ENCODE measurements at regions not wholly inside any gene's neighbourhood (a gene's known extent, or its start where the extent isn't known, plus 50 kb on each side); places are given as distances from the start of the nearest gene placed in this dataset.

DNA sequence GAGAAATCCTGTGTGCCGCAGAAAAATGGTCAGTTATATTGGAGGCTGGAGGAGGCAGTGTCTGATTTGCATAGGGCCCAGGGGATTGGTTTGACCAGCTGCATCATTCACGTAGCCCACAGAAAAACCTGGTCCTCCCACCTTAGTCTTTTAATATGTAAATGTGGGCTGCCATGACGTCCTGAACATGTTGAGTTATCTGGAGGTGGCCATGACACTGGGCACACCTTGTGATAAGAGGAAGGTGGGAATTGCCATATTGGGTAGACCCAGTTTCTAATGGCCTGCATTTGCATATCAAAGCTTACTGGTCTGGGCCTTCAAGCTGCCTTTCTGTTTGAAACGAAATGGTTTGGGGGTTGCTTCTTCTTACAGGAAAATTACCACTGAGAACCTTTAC, 162.2 kb downstream of the AHR start:
- Histone ChIP-seq H3K36me3 (ENCODE audit: control insufficient read depth, insufficient read depth, low read length) (no peaks in the 10 kb centered on the region), H3K27ac (ENCODE audit: low read depth, low read length, severe bottlenecking) (no peak overlapping the region), H3K4me3 (ENCODE audit: extremely low read depth, insufficient read depth, low read length, poor library complexity, severe bottlenecking) (no peak overlapping the region), H3K4me1 (ENCODE audit: control insufficient read depth, insufficient read depth, low read length, poor library complexity, severe bottlenecking) (no peaks in the 10 kb centered on the region), H3K9me3 (ENCODE audit: control insufficient read depth, low read length) (peaks cover 5% of the 10 kb centered on the region)
- 86 to 90% methylated on average over 1 to 2 of the region's 4 CpGs for WGBS, 2 experiments (ENCODE audit: insufficient coverage in 2 of 2)

DNA sequence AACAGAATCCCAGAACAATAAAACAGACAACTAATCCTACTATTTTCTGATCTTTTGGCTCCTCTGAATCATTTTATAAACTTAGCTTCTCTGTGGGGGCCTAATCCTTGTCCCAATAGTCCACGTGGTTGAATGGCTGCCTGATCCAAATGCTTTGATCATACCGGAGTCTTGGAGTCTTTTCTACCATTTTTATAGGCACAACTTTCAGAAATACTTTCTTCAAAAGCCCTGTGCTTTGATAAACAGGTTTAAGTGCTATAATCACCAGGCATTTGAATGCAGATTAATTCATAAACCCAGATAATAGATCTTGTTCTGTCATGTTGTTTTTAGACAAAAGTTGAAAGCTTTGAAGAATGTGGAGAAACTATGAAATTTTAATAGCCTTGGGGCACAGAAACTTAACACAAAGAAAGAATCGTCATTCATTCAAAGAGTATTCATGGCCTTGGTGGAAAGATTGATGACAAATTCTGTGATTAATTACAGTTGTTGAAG, 163.7 kb downstream of the AHR start:
- H3K4me1 ChIP-seq (ENCODE audit: control insufficient read depth, insufficient read depth, low read length, poor library complexity, severe bottlenecking), result no peaks in the 10 kb centered on the region
- 50 to 70% methylated on average over 1 to 2 of the region's 3 CpGs for WGBS, 2 experiments (ENCODE audit: insufficient coverage in 2 of 2)
- H3K36me3 ChIP-seq (ENCODE audit: control insufficient read depth, insufficient read depth, low read length), result no peaks in the 10 kb centered on the region
- H3K27ac ChIP-seq (ENCODE audit: low read depth, low read length, severe bottlenecking), result no peak overlapping the region
- no peak overlapping the region for H3K4me3 ChIP-seq (ENCODE audit: extremely low read depth, insufficient read depth, low read length, poor library complexity, severe bottlenecking)
- peaks cover 5% of the 10 kb centered on the region for H3K9me3 ChIP-seq (ENCODE audit: control insufficient read depth, low read length)

DNA sequence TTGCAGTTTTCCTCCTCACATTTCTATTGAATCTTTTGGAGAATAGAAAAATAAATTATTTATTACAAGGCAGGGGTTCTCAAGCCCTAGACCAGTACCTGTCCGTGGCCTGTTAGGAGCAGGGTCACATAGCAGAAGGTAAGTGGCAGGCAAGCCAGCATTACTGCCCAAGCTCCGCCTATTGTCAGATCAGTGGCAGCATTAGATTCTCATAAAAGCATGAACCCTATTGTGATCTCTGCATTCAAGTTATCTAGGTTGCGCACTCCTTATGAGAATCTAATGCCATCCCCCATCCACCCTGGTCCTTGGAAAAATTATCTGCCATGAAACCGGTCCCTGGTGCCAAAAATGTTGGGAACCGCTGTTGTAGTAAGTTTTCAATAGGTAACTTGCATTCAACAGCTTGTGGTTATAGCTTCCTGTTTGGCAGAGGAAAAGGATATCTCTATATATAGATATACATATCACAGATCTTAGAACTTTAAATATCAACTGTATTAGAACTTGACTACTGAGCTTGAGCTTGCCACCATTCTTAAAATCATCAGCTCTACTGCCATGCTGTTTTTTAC, 165.1 kb downstream of the AHR start:
- 85 to 100% methylated on average over 2 to 3 of the region's 5 CpGs for WGBS, 2 experiments (ENCODE audit: insufficient coverage in 2 of 2)
- Histone ChIP-seq H3K36me3 (ENCODE audit: control insufficient read depth, insufficient read depth, low read length) (no peaks in the 10 kb centered on the region), H3K4me3 (ENCODE audit: extremely low read depth, insufficient read depth, low read length, poor library complexity, severe bottlenecking) (no peak overlapping the region), H3K4me1 (ENCODE audit: control insufficient read depth, insufficient read depth, low read length, poor library complexity, severe bottlenecking) (no peaks in the 10 kb centered on the region), H3K9me3 (ENCODE audit: control insufficient read depth, low read length) (no peaks in the 10 kb centered on the region), H3K27ac (ENCODE audit: low read depth, low read length, severe bottlenecking) (no peak overlapping the region)

DNA sequence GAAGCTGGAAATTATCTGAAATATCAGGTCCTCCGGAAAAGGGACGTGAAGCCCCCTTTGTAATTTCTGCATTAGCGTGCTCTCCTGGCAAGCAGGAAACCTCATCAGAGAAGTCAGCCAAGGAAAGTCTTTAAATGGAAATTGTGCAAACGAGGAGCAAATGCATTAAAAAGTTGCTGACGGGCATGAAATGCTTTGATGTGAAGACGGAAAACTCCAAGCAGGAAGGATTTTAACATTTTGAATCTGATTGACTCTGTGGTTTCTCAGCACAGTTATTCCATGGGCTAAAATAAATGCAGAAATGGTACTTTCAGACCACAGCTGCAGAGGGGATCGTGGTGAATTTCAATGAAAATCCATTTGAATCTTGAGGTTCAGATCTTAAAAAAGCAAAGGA, 167.8 kb downstream of the AHR start:
- WGBS, 2 experiments (ENCODE audit: insufficient coverage in 2 of 2), result 68 to 84% methylated on average over 7 of the region's 7 CpGs
- no peaks in the 10 kb centered on the region for H3K4me1 ChIP-seq (ENCODE audit: control insufficient read depth, insufficient read depth, low read length, poor library complexity, severe bottlenecking)
- H3K4me3 ChIP-seq (ENCODE audit: extremely low read depth, insufficient read depth, low read length, poor library complexity, severe bottlenecking), result no peak overlapping the region
- H3K27ac ChIP-seq (ENCODE audit: low read depth, low read length, severe bottlenecking), result no peak overlapping the region
- no peaks in the 10 kb centered on the region for H3K36me3 ChIP-seq (ENCODE audit: control insufficient read depth, insufficient read depth, low read length)
- H3K9me3 ChIP-seq (ENCODE audit: control insufficient read depth, low read length), result no peaks in the 10 kb centered on the region

DNA sequence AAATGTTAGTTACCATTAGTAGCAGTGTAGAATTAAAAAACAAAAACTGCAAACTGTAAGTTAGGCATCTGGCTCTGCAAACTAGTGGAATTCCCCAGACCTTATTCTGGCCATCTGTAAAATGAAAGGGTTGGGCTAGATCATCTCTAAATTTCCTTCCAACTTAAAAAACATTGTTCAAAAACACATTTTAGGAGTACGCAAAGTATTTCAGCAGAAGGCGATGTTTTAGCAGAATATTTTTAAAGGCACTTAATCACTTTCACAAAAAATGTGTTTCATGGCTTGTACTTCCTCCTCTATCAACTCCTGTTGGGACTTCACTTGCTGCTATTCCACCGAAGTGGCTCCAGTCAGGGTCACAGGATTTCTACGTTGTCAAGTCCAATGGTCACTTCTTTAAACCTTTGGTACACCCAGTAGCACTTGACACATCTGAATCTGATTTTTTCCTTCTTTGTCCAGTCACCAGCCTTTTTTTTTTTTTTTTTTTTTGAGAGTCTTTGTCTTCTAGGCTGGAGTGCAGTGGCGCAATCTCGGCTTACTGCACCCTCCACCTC, 169.0 kb downstream of the AHR start:
- no peak overlapping the region for H3K4me3 ChIP-seq (ENCODE audit: extremely low read depth, insufficient read depth, low read length, poor library complexity, severe bottlenecking)
- H3K4me1 ChIP-seq (ENCODE audit: control insufficient read depth, insufficient read depth, low read length, poor library complexity, severe bottlenecking), result no peaks in the 10 kb centered on the region
- WGBS, 2 experiments (ENCODE audit: insufficient coverage in 2 of 2), result 97 to 100% methylated on average over 3 to 4 of the region's 6 CpGs
- no peaks in the 10 kb centered on the region for H3K9me3 ChIP-seq (ENCODE audit: control insufficient read depth, low read length)
- no peaks in the 10 kb centered on the region for H3K36me3 ChIP-seq (ENCODE audit: control insufficient read depth, insufficient read depth, low read length)
- no peak overlapping the region for H3K27ac ChIP-seq (ENCODE audit: low read depth, low read length, severe bottlenecking)

DNA sequence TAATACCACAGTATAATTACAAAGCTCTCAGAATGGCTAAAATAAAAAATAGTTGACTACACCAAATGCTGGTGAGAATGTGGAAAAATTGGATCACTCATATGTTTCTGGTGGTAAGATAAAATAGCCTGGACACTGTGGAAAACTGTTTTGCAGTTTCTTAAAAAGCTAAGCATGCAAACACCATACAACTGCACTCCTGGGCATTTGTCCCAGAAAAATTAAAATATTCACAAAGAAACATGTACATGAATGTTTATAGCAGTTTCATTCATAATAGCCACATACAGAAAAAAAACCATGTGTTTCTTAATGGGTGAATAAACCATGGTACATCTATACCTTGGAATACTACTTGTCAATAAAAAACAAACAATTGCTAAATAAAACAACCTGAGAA, 172.9 kb downstream of the AHR start:
- Histone ChIP-seq H3K4me1 (ENCODE audit: control insufficient read depth, insufficient read depth, low read length, poor library complexity, severe bottlenecking) (no peaks in the 10 kb centered on the region), H3K36me3 (ENCODE audit: control insufficient read depth, insufficient read depth, low read length) (no peaks in the 10 kb centered on the region), H3K27ac (ENCODE audit: low read depth, low read length, severe bottlenecking) (no peak overlapping the region), H3K4me3 (ENCODE audit: extremely low read depth, insufficient read depth, low read length, poor library complexity, severe bottlenecking) (no peak overlapping the region), H3K9me3 (ENCODE audit: control insufficient read depth, low read length) (no peaks in the 10 kb centered on the region)

DNA sequence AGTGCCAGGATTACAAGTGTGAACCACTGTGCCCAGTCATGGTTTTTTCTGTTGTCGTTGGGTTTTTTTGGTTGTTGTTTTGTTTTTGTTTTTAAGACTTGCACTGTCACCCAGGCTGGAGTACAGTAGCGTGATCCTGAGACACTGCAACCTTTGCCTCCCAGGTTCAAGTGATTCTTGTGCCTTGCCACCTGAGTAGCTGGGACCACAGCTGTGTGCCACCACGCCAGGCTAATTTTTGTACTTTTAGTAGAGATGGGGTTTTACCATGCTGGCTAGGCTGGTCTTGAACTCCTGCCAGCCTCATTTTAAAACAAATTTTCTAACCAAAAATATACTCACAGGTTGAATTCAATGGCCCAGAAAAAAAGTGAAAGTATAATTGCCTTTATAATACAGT, 174.1 kb downstream of the AHR start:
- H3K9me3 ChIP-seq (ENCODE audit: control insufficient read depth, low read length), result no peaks in the 10 kb centered on the region
- H3K27ac ChIP-seq (ENCODE audit: low read depth, low read length, severe bottlenecking), result no peak overlapping the region
- WGBS, 2 experiments (ENCODE audit: insufficient coverage in 2 of 2), result 100% methylated on average over 1 of the region's 3 CpGs
- no peaks in the 10 kb centered on the region for H3K36me3 ChIP-seq (ENCODE audit: control insufficient read depth, insufficient read depth, low read length)
- H3K4me1 ChIP-seq (ENCODE audit: control insufficient read depth, insufficient read depth, low read length, poor library complexity, severe bottlenecking), result no peaks in the 10 kb centered on the region
- H3K4me3 ChIP-seq (ENCODE audit: extremely low read depth, insufficient read depth, low read length, poor library complexity, severe bottlenecking), result no peak overlapping the region

DNA sequence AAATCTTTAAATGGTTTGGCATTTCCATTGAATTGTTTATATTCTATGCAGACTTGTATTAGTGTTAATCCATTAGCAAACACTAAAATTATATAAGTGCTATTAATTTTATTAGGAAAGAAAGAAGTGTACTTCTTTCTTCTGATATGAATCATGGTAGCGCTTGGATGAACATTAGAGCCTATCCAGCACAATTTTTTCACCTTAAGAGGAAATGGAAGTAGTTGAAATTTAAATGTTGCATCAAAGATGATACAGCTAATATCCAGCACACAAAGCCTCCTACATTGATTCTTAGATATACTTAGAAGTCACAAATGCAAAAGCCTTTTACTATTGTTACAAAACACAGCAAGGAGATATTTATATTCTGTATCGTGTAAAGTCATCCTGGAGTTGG, 174.5 kb downstream of the AHR start:
- no peak overlapping the region for H3K4me3 ChIP-seq (ENCODE audit: extremely low read depth, insufficient read depth, low read length, poor library complexity, severe bottlenecking)
- H3K9me3 ChIP-seq (ENCODE audit: control insufficient read depth, low read length), result no peaks in the 10 kb centered on the region
- H3K27ac ChIP-seq (ENCODE audit: low read depth, low read length, severe bottlenecking), result no peak overlapping the region
- no peaks in the 10 kb centered on the region for H3K36me3 ChIP-seq (ENCODE audit: control insufficient read depth, insufficient read depth, low read length)
- H3K4me1 ChIP-seq (ENCODE audit: control insufficient read depth, insufficient read depth, low read length, poor library complexity, severe bottlenecking), result no peaks in the 10 kb centered on the region
- WGBS, 2 experiments (ENCODE audit: insufficient coverage in 2 of 2), result 100% methylated on average over 1 of the region's 2 CpGs; no CpG with 5 or more reads in 1 of the 2 experiments

DNA sequence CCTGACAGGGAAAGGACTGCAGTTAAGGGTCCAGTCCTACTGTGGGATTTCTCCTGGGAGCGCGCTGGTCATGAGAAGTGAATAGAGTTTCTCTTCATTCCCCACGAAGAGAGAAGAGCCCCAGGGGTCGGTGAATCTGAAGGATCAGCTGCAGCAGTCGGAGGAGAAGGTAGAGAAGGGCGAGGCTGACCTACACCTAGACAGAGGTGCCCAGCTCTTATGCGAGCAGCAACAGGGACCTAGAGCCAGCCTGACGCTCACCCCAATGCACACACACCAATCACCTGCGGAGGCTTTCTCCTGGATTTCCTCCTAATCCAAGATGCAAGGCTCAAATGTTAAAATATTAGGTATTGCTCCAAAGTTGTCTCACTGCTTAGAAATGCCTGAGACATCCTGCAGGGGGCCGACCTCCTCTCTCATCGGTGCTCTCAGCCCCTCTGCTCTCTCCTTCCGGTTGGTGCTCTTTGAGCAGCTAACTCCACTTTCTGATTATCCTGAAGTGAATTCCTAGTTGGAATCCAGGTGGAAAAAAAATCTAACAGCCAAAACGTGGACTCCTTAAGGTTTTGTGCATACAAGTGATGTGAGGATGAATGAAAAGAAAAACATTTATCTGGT, 176.4 kb downstream of the AHR start:
- no peaks in the 10 kb centered on the region for H3K9me3 ChIP-seq (ENCODE audit: control insufficient read depth, low read length)
- no peak overlapping the region for H3K27ac ChIP-seq (ENCODE audit: low read depth, low read length, severe bottlenecking)

DNA sequence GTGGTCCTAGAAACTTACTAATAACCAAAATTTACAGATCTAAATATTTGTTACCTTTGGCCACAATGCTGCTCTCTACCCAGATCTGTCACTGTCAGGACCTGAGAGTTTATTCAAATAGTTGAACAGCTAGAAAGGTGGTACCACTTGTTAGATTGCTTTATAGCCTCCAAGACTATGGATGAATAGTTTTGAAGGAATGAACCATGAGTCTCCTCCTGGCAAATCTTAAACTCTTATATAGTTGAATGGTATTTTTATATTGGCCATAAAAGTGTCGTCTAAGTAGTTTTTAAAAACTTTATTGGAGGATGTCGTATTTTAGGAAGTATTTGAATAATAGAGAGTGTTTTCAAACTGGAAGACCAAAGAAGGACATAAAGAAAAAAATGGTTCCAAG, 178.7 kb downstream of the AHR start:
- Histone ChIP-seq H3K4me1 (ENCODE audit: control insufficient read depth, insufficient read depth, low read length, poor library complexity, severe bottlenecking) (no peaks in the 10 kb centered on the region), H3K36me3 (ENCODE audit: control insufficient read depth, insufficient read depth, low read length) (no peaks in the 10 kb centered on the region), H3K27ac (ENCODE audit: low read depth, low read length, severe bottlenecking) (no peak overlapping the region), H3K4me3 (ENCODE audit: extremely low read depth, insufficient read depth, low read length, poor library complexity, severe bottlenecking) (no peak overlapping the region), H3K9me3 (ENCODE audit: control insufficient read depth, low read length) (no peaks in the 10 kb centered on the region)
- WGBS, 2 experiments (ENCODE audit: insufficient coverage in 2 of 2), result 59 to 80% methylated on average over 1 to 2 of the region's 2 CpGs

More for the DNA sequence above, 176.4 kb downstream of the AHR start:
- Histone ChIP-seq H3K4me1 (ENCODE audit: control insufficient read depth, insufficient read depth, low read length, poor library complexity, severe bottlenecking) (no peaks in the 10 kb centered on the region), H3K36me3 (ENCODE audit: control insufficient read depth, insufficient read depth, low read length) (no peaks in the 10 kb centered on the region), H3K4me3 (ENCODE audit: extremely low read depth, insufficient read depth, low read length, poor library complexity, severe bottlenecking) (no peak overlapping the region)
- WGBS, 2 experiments (ENCODE audit: insufficient coverage in 2 of 2), result 74 to 86% methylated on average over 7 to 11 of the region's 13 CpGs

DNA sequence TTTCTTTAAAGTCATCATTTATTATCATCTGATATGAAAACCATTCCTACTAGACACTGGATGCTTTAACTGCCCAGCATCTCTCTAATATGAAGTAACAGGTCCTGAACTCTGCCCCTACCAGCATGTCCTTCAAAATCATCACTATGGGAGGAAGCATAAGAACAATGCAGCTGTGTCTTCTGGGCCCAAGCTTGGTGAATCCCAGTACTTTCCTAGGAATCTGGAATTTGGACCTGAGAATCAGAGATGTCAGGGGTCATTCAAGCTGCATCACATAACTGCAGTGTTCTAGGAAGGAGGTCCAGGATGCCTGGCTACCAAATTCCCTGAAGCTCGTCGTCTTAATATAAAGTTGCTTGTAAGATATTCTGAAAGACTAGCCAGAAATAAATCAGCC, 182.7 kb downstream of the AHR start:
- no peak overlapping the region for H3K4me3 ChIP-seq (ENCODE audit: extremely low read depth, insufficient read depth, low read length, poor library complexity, severe bottlenecking)
- no CpG with 5 or more reads among the region's 2 CpGs for WGBS, 2 experiments (ENCODE audit: insufficient coverage in 2 of 2)
- no peaks in the 10 kb centered on the region for H3K36me3 ChIP-seq (ENCODE audit: control insufficient read depth, insufficient read depth, low read length)
- H3K27ac ChIP-seq (ENCODE audit: low read depth, low read length, severe bottlenecking), result no peak overlapping the region
- H3K9me3 ChIP-seq (ENCODE audit: control insufficient read depth, low read length), result no peaks in the 10 kb centered on the region
- no peaks in the 10 kb centered on the region for H3K4me1 ChIP-seq (ENCODE audit: control insufficient read depth, insufficient read depth, low read length, poor library complexity, severe bottlenecking)
